ENCODE measurements at regions not wholly inside any gene's neighbourhood (a gene's known extent, or its start where the extent isn't known, plus 50 kb on each side); places are given as distances from the start of the nearest gene placed in this dataset.
"Not testable (repeated sequence)": the region's sequence is repeated elsewhere in the genome, so short reads cannot be mapped to it uniquely, and the experiment has no call there.

- H3K9ac ChIP-seq: no peak overlapping the region
- H3K4me1 ChIP-seq (ENCODE audit: insufficient read depth): no peaks in the 10 kb centered on the region
- in situ Hi-C loops (cut with MboI): no loop called here
- H3K4me2 ChIP-seq (ENCODE audit: unreplicated experiment): no peak overlapping the region
- WGBS, 2 experiments (ENCODE audit: low coverage in 1 of 2, low lambda C conversion rate in 2 of 2, missing lambda C conversion rate in 2 of 2): 60 to 64% methylated on average over 5 of the region's 5 CpGs
- H4K20me1 ChIP-seq (ENCODE audit: insufficient read depth): no peaks in the 10 kb centered on the region
- no peak overlapping the region for H3K4me3 ChIP-seq
- H2AFZ ChIP-seq: no peak overlapping the region
- DNase-seq: no peak
- H3K27ac ChIP-seq: no peak overlapping the region
- H3K36me3 ChIP-seq (ENCODE audit: low read depth): no peaks in the 10 kb centered on the region
- H3K9me3 ChIP-seq (ENCODE audit: low read depth): no peaks in the 10 kb centered on the region
- no peaks in the 10 kb centered on the region for H3K79me2 ChIP-seq (ENCODE audit: insufficient read depth)
- H3F3A ChIP-seq (ENCODE audit: insufficient read depth): no peaks in the 10 kb centered on the region
- TF ChIP-seq EZH2 (IDR thresholded peaks at IDR 0.05; ENCODE audit: insufficient read depth, poor library complexity, severe bottlenecking): no peak
- no peak for TF ChIP-seq EZH2phosphoT487 (IDR thresholded peaks at IDR 0.05; ENCODE audit: insufficient read depth, low read depth)
- peaks cover 23% of the 10 kb centered on the region for H3K27me3 ChIP-seq (replicated peaks; ENCODE audit: insufficient read depth)
- no peaks in the 10 kb centered on the region for H3K9me2 ChIP-seq (ENCODE audit: insufficient read depth)
Observed at GRCh38 chr11:44474702-44475101, 90.8 kb upstream of the CD82 start.

DNA sequence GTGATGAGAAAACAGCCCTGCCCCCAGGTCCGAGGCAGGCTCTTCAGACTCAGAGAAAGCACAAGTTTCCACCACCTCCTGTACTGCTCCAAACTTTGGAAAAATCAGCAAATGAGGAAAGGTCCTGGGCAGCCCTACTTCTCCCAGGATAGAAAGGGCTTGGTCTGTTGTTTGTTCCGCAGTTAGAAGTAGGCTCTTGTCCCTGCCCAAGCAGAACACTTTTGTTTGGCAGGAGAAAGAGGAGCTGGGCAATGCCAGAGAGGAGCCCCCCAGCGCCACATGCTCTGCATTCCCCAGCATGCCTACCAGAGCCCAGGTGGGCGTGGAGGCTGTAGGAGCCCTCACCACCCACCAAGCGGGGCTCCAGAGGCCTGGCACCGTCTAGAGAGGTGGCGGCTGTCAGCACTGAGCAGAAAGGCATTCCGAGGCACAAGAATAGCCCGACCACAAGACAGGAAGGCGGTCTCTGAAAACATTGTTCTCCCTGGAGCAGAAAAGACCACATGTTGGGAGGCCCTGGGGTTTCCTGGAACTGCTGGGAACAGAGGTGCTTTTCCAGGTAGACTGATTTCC lies 90.3 kb upstream of the CD82 start:
- TF ChIP-seq EZH2 (IDR thresholded peaks at IDR 0.05; ENCODE audit: insufficient read depth, poor library complexity, severe bottlenecking): no peak
- no peak for TF ChIP-seq EZH2phosphoT487 (IDR thresholded peaks at IDR 0.05; ENCODE audit: insufficient read depth, low read depth)
- DNase-seq: no peak
- Histone ChIP-seq H3K4me3 (no peak overlapping the region), H3K9me2 (ENCODE audit: insufficient read depth) (no peaks in the 10 kb centered on the region), H3K36me3 (ENCODE audit: low read depth) (no peaks in the 10 kb centered on the region), H3K9ac (no peak overlapping the region), H3K4me2 (ENCODE audit: unreplicated experiment) (no peak overlapping the region), H3K79me2 (ENCODE audit: insufficient read depth) (no peaks in the 10 kb centered on the region), H4K20me1 (ENCODE audit: insufficient read depth) (no peaks in the 10 kb centered on the region), H3K9me3 (ENCODE audit: low read depth) (no peaks in the 10 kb centered on the region), H3F3A (ENCODE audit: insufficient read depth) (no peaks in the 10 kb centered on the region), H2AFZ (no peak overlapping the region), H3K4me1 (ENCODE audit: insufficient read depth) (no peaks in the 10 kb centered on the region), H3K27ac (no peak overlapping the region), H3K27me3 (replicated peaks; ENCODE audit: insufficient read depth) (peaks cover 22% of the 10 kb centered on the region)
- 12 to 14% methylated on average over 10 of the region's 10 CpGs for WGBS, 2 experiments (ENCODE audit: low coverage in 1 of 2, low lambda C conversion rate in 2 of 2, missing lambda C conversion rate in 2 of 2)
- in situ Hi-C loops (cut with MboI): no loop called here

GRCh38 chr11:44482338-44482737 lies 83.1 kb upstream of the CD82 start:
- WGBS, 2 experiments (ENCODE audit: low coverage in 1 of 2, low lambda C conversion rate in 2 of 2, missing lambda C conversion rate in 2 of 2): 65 to 66% methylated on average over 4 of the region's 4 CpGs
- not testable (repeated sequence) for DNase-seq; H3K79me2 ChIP-seq (ENCODE audit: insufficient read depth)

DNA sequence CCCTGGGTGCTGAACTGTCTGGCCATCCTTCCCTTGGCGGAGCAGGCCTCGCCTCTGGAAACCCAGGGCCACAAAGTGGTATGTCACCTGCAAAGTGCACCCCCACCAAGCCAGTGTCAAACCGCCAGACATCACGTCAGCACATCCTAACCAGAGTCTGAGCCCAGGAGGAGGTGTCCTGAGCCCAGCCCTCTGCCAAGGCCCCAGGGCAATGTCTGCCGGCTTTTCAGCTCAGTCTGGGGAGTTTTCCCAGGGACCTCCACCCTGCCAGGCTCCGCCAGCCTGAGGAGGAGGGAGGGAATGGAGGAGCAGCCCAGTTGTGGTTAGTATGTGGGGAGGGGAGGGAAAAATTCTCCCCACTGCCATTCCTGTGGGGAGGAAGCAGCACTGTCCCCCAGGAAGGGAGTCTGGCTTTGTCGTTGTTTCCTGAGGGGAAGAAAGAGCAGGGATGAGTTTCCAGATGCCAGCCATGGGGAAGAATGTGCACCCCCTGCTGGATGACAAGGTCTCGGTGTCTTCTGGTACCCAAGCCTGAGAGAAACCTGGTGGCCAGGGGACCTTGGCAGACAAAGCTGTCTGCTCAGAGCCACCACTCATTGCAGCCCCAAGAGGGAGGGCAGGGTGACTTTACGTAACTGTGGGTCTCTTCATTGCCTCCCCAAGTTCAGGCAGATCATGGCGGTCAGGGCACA lies 81.4 kb upstream of the CD82 start:
- Histone ChIP-seq H3K27me3 (replicated peaks; ENCODE audit: insufficient read depth) (no peaks in the 10 kb centered on the region; the same call in 1 of the 2 replicates), H3K4me3 (no peak overlapping the region), H3F3A (ENCODE audit: insufficient read depth) (no peaks in the 10 kb centered on the region), H3K9me3 (ENCODE audit: low read depth) (no peaks in the 10 kb centered on the region), H3K9me2 (ENCODE audit: insufficient read depth) (no peaks in the 10 kb centered on the region), H3K4me2 (ENCODE audit: unreplicated experiment) (no peak overlapping the region), H3K27ac (no peak overlapping the region), H3K9ac (no peak overlapping the region), H2AFZ (no peak overlapping the region), H4K20me1 (ENCODE audit: insufficient read depth) (no peaks in the 10 kb centered on the region), H3K4me1 (ENCODE audit: insufficient read depth) (no peaks in the 10 kb centered on the region), H3K36me3 (ENCODE audit: low read depth) (no peaks in the 10 kb centered on the region), H3K79me2 (ENCODE audit: insufficient read depth) (no peaks in the 10 kb centered on the region)
- 35 to 39% methylated on average over 10 of the region's 10 CpGs for WGBS, 2 experiments (ENCODE audit: low coverage in 1 of 2, low lambda C conversion rate in 2 of 2, missing lambda C conversion rate in 2 of 2)
- no peak for TF ChIP-seq EZH2 (IDR thresholded peaks at IDR 0.05; ENCODE audit: insufficient read depth, poor library complexity, severe bottlenecking)
- no peak for TF ChIP-seq EZH2phosphoT487 (IDR thresholded peaks at IDR 0.05; ENCODE audit: insufficient read depth, low read depth)
- in situ Hi-C loops (cut with MboI): no loop called here
- DNase-seq: peak; percentile 46

More at GRCh38 chr11:44482338-44482737, 83.1 kb upstream of the CD82 start:
- H4K20me1 ChIP-seq (ENCODE audit: insufficient read depth); H3K27ac ChIP-seq; H3K9me3 ChIP-seq (ENCODE audit: low read depth); H2AFZ ChIP-seq; H3K9ac ChIP-seq; H3K36me3 ChIP-seq (ENCODE audit: low read depth); H3K4me3 ChIP-seq; H3K9me2 ChIP-seq (ENCODE audit: insufficient read depth); H3K4me1 ChIP-seq (ENCODE audit: insufficient read depth); H3K4me2 ChIP-seq (ENCODE audit: unreplicated experiment); in situ Hi-C loops (cut with MboI); H3F3A ChIP-seq (ENCODE audit: insufficient read depth); H3K27me3 ChIP-seq (replicated peaks; ENCODE audit: insufficient read depth): not testable (repeated sequence)

Data from GM23248 (cell line).